ENCODE measurements at regions not wholly inside any gene's neighbourhood (a gene's known extent, or its start where the extent isn't known, plus 50 kb on each side); places are given as distances from the start of the nearest gene placed in this dataset.

GRCh38 chr2:117378653-117379052 is 435.8 kb upstream of the DDX18 start:
- RAD21 ChIA-PET (ENCODE audit: low non-redundant PET in 1 of 2, low total read pairs in 2 of 2, uncharacterized antibody in 2 of 2, unreplicated experiment in 2 of 2) = no interaction called here
- TF ChIP-seq ELF1 (IDR thresholded peaks at IDR 0.05; ENCODE audit: borderline replicate concordance, low read depth) (no peak), SRF (IDR thresholded peaks at IDR 0.05; ENCODE audit: low read depth) (no peak), JUND (IDR thresholded peaks at IDR 0.05) (no peak), POLR2A (IDR thresholded peaks at IDR 0.05; ENCODE audit: borderline replicate concordance, extremely low read depth, insufficient read depth, insufficient read length) (no peak), ZNF274 (IDR thresholded peaks at IDR 0.05; ENCODE audit: low read depth, low read length) (no peak), TCF7L2 (IDR thresholded peaks at IDR 0.05; ENCODE audit: borderline replicate concordance, extremely low read depth, insufficient read depth, insufficient read length) (no peak), REST (IDR thresholded peaks at IDR 0.05; ENCODE audit: low read depth) (no peak)
- TF ChIP-seq, protein P1, sequence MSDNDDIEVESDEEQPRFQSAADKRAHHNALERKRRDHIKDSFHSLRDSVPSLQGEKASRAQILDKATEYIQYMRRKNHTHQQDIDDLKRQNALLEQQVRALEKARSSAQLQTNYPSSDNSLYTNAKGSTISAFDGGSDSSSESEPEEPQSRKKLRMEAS (IDR thresholded peaks at IDR 0.05) = no peak
- no TSS peak for BruUV-seq (replicated peaks)
- no peak overlapping the region for H3K4me2 ChIP-seq (ENCODE audit: low read length)
- CTCF ChIA-PET = no interaction called here
- no peaks in the 10 kb centered on the region for H3K27me3 ChIP-seq (ENCODE audit: insufficient read depth, low read length)
- no peaks in the 10 kb centered on the region for H3K36me3 ChIP-seq (ENCODE audit: control insufficient read depth in 1 of 2, insufficient read depth in 2 of 2, low read length in 2 of 2)
- intact Hi-C loops (cut with micrococcal nuclease) = no loop called here
- no peaks in the 10 kb centered on the region for H4K20me1 ChIP-seq (ENCODE audit: insufficient read depth)
- no peak overlapping the region for H3K27ac ChIP-seq (ENCODE audit: low read depth, low read length)
- H3K9me2 ChIP-seq (ENCODE audit: insufficient read depth) = no peaks in the 10 kb centered on the region
- H3K9me3 ChIP-seq (ENCODE audit: control insufficient read depth in 1 of 2, insufficient read depth in 1 of 2, low read depth in 1 of 2, low read length in 2 of 2) = peaks cover 11 to 14% of the 10 kb centered on the region in 2 experiments; a peak in 2 of 4 replicates
- no peak for DNase-seq (ENCODE audit: low read depth, low spot score)
- no peak overlapping the region for H3K9ac ChIP-seq (ENCODE audit: low read length)
- no peak for ATAC-seq
- H3K4me1 ChIP-seq (ENCODE audit: control insufficient read depth in 1 of 2, insufficient read depth in 2 of 2, low read length in 2 of 2) = no peaks in the 10 kb centered on the region
- H3K4me3 ChIP-seq (replicated peaks in 1 of 2; ENCODE audit: low read depth in 1 of 2, low read length in 2 of 2) = no peak overlapping the region
- H2AFZ ChIP-seq (ENCODE audit: low read depth, low read length, poor library complexity, severe bottlenecking) = no peak overlapping the region
- POLR2A ChIA-PET = no interaction called here
- H3K79me2 ChIP-seq (ENCODE audit: insufficient read depth, low read length) = no peaks in the 10 kb centered on the region
